ENCODE measurements at regions not wholly inside any gene's neighbourhood (a gene's known extent, or its start where the extent isn't known, plus 50 kb on each side); places are given as distances from the start of the nearest gene placed in this dataset.

GRCh38 chr3:102269406-102269805 is 165.4 kb upstream of the ZPLD1 start:
- ATAC-seq (no peak), DNase-seq (ENCODE audit: low read depth, low spot score) (no peak)
- H3K9me3 ChIP-seq (ENCODE audit: control insufficient read depth in 1 of 2, insufficient read depth in 1 of 2, low read depth in 1 of 2, low read length in 2 of 2), result no peaks in the 10 kb centered on the region
- H3K4me3 ChIP-seq (replicated peaks in 1 of 2; ENCODE audit: low read depth in 1 of 2, low read length in 2 of 2), result no peak overlapping the region
- no TSS peak for BruUV-seq (replicated peaks)
- H3K4me2 ChIP-seq (ENCODE audit: low read length), result no peak overlapping the region
- H3K79me2 ChIP-seq (ENCODE audit: insufficient read depth, low read length), result no peaks in the 10 kb centered on the region
- no peak for TF ChIP-seq EZH2phosphoT487 (IDR thresholded peaks at IDR 0.05; ENCODE audit: borderline replicate concordance)
- TF ChIP-seq SIN3A (IDR thresholded peaks at IDR 0.05; ENCODE audit: low read depth), result no peak
- no peak for TF ChIP-seq SP1 (IDR thresholded peaks at IDR 0.05; ENCODE audit: low read depth)
- TF ChIP-seq SRF (IDR thresholded peaks at IDR 0.05; ENCODE audit: low read depth), result no peak
- no peak for TF ChIP-seq FOSL1 (IDR thresholded peaks at IDR 0.05; ENCODE audit: low read depth)
- ChIA-PET RAD21 (ENCODE audit: low non-redundant PET in 1 of 2, low total read pairs in 2 of 2, uncharacterized antibody in 2 of 2, unreplicated experiment in 2 of 2) (no interaction called here), CTCF (interaction anchor here (0.6 kb wide), 1 partner anchor 92 kb away, joined by 6 read pairs; no protein-coding TSS in a partner anchor), POLR2A (no interaction called here)
- 0 out of 2 replicates have a peak, but pooled peaks cover 2% of the 10 kb centered on the region for H3K9me2 ChIP-seq (ENCODE audit: insufficient read depth)
- no peak overlapping the region for H3K9ac ChIP-seq (ENCODE audit: low read length)
- no peaks in the 10 kb centered on the region for H3K4me1 ChIP-seq (ENCODE audit: control insufficient read depth in 1 of 2, insufficient read depth in 2 of 2, low read length in 2 of 2)
- no peak overlapping the region for H2AFZ ChIP-seq (ENCODE audit: low read depth, low read length, poor library complexity, severe bottlenecking)
- no peaks in the 10 kb centered on the region for H3K27me3 ChIP-seq (ENCODE audit: insufficient read depth, low read length)
- intact Hi-C loops (cut with micrococcal nuclease), result no loop called here
- no peaks in the 10 kb centered on the region for H3K36me3 ChIP-seq (ENCODE audit: control insufficient read depth in 1 of 2, insufficient read depth in 2 of 2, low read length in 2 of 2)
- no peaks in the 10 kb centered on the region for H4K20me1 ChIP-seq (ENCODE audit: insufficient read depth)
- no peak overlapping the region for H3K27ac ChIP-seq (ENCODE audit: low read depth, low read length)

GRCh38 chr3:102290241-102290640 is 144.6 kb upstream of the ZPLD1 start:
- no peaks in the 10 kb centered on the region for H3K79me2 ChIP-seq (ENCODE audit: insufficient read depth, low read length)
- H3K27ac ChIP-seq (ENCODE audit: low read depth, low read length), result no peak overlapping the region
- H3K27me3 ChIP-seq (ENCODE audit: insufficient read depth, low read length), result no peaks in the 10 kb centered on the region
- no peak overlapping the region for H3K4me2 ChIP-seq (ENCODE audit: low read length)
- ChIA-PET POLR2A (no interaction called here), CTCF (no interaction called here), RAD21 (ENCODE audit: low non-redundant PET in 1 of 2, low total read pairs in 2 of 2, uncharacterized antibody in 2 of 2, unreplicated experiment in 2 of 2) (no interaction called here)
- intact Hi-C loops (cut with micrococcal nuclease), result no loop called here
- no peak overlapping the region for H2AFZ ChIP-seq (ENCODE audit: low read depth, low read length, poor library complexity, severe bottlenecking)
- H3K36me3 ChIP-seq (ENCODE audit: control insufficient read depth in 1 of 2, insufficient read depth in 2 of 2, low read length in 2 of 2), result no peaks in the 10 kb centered on the region
- TF ChIP-seq EZH2 (IDR thresholded peaks at IDR 0.05) (no peak), RAD21 (IDR thresholded peaks at IDR 0.05; ENCODE audit: low read depth) (no peak), ELF1 (IDR thresholded peaks at IDR 0.05; ENCODE audit: borderline replicate concordance, low read depth) (no peak), CBX3 (IDR thresholded peaks at IDR 0.05; ENCODE audit: low read depth) (no peak), ZFX (IDR thresholded peaks at IDR 0.05) (no peak), FOSL1 (IDR thresholded peaks at IDR 0.05; ENCODE audit: low read depth) (no peak), EGR1 (IDR thresholded peaks at IDR 0.05; ENCODE audit: low read depth) (no peak), YY1 (IDR thresholded peaks at IDR 0.05; ENCODE audit: extremely low read depth, insufficient replicate concordance, low read depth, low read length) (no peak), SP1 (IDR thresholded peaks at IDR 0.05; ENCODE audit: low read depth) (no peak), CEBPB (IDR thresholded peaks at IDR 0.05; ENCODE audit: low read depth) (no peak), SIN3A (IDR thresholded peaks at IDR 0.05; ENCODE audit: low read depth) (no peak), TCF7L2 (IDR thresholded peaks at IDR 0.05; ENCODE audit: borderline replicate concordance, extremely low read depth, insufficient read depth, insufficient read length) (no peak), ZNF274 (IDR thresholded peaks at IDR 0.05; ENCODE audit: low read depth, low read length) (no peak), ZBTB33 (IDR thresholded peaks at IDR 0.05; ENCODE audit: extremely low read depth, insufficient replicate concordance, low read length) (no peak)
- TF ChIP-seq, protein P1, sequence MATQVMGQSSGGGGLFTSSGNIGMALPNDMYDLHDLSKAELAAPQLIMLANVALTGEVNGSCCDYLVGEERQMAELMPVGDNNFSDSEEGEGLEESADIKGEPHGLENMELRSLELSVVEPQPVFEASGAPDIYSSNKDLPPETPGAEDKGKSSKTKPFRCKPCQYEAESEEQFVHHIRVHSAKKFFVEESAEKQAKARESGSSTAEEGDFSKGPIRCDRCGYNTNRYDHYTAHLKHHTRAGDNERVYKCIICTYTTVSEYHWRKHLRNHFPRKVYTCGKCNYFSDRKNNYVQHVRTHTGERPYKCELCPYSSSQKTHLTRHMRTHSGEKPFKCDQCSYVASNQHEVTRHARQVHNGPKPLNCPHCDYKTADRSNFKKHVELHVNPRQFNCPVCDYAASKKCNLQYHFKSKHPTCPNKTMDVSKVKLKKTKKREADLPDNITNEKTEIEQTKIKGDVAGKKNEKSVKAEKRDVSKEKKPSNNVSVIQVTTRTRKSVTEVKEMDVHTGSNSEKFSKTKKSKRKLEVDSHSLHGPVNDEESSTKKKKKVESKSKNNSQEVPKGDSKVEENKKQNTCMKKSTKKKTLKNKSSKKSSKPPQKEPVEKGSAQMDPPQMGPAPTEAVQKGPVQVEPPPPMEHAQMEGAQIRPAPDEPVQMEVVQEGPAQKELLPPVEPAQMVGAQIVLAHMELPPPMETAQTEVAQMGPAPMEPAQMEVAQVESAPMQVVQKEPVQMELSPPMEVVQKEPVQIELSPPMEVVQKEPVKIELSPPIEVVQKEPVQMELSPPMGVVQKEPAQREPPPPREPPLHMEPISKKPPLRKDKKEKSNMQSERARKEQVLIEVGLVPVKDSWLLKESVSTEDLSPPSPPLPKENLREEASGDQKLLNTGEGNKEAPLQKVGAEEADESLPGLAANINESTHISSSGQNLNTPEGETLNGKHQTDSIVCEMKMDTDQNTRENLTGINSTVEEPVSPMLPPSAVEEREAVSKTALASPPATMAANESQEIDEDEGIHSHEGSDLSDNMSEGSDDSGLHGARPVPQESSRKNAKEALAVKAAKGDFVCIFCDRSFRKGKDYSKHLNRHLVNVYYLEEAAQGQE (IDR thresholded peaks at IDR 0.05; ENCODE audit: low read depth), result no peak
- H4K20me1 ChIP-seq (ENCODE audit: insufficient read depth), result no peaks in the 10 kb centered on the region
- no peaks in the 10 kb centered on the region for H3K9me2 ChIP-seq (ENCODE audit: insufficient read depth)
- no peak for ATAC-seq
- H3K4me3 ChIP-seq (replicated peaks in 1 of 2; ENCODE audit: low read depth in 1 of 2, low read length in 2 of 2), result no peak overlapping the region
- DNase-seq (ENCODE audit: low read depth, low spot score), result no peak
- no peaks in the 10 kb centered on the region for H3K9me3 ChIP-seq (ENCODE audit: control insufficient read depth in 1 of 2, insufficient read depth in 1 of 2, low read depth in 1 of 2, low read length in 2 of 2)
- BruUV-seq (replicated peaks), result no TSS peak
- H3K4me1 ChIP-seq (ENCODE audit: control insufficient read depth in 1 of 2, insufficient read depth in 2 of 2, low read length in 2 of 2), result no peaks in the 10 kb centered on the region
- no peak overlapping the region for H3K9ac ChIP-seq (ENCODE audit: low read length)

Measured in HCT116 (cell line).